ENCODE measurements at regions not wholly inside any gene's neighbourhood (a gene's known extent, or its start where the extent isn't known, plus 50 kb on each side); places are given as distances from the start of the nearest gene placed in this dataset.
A peak's percentile ranks its signal among the peaks of the same experiment; 100 is the strongest.

- H3F3A ChIP-seq (ENCODE audit: insufficient read depth, low read length, poor library complexity, severe bottlenecking), result no peaks in the 10 kb centered on the region
- H3K27me3 ChIP-seq (ENCODE audit: insufficient read depth, low read depth, low read length), result no peaks in the 10 kb centered on the region
- H3K9ac ChIP-seq (ENCODE audit: low read length), result peak overlapping the region; percentile 47
- H3K4me2 ChIP-seq (ENCODE audit: low read length), result peak overlapping the region; percentile 13
- no peaks in the 10 kb centered on the region for H3K36me3 ChIP-seq (ENCODE audit: insufficient read depth, low read length)
- H3K9me3 ChIP-seq (ENCODE audit: low read length), result no peaks in the 10 kb centered on the region
- H3K79me2 ChIP-seq (replicated peaks; ENCODE audit: insufficient read depth, low read length), result no peaks in the 10 kb centered on the region
- H3K9me2 ChIP-seq (ENCODE audit: insufficient read depth, low read length), result no peaks in the 10 kb centered on the region
- H3K27ac ChIP-seq (ENCODE audit: low read length), result peak overlapping the region; percentile 88
- H4K20me1 ChIP-seq (ENCODE audit: insufficient read depth), result no peaks in the 10 kb centered on the region
- TF ChIP-seq POLR2AphosphoS5 (IDR thresholded peaks at IDR 0.05), result peak; percentile 55
- TF ChIP-seq REST (IDR thresholded peaks at IDR 0.05; ENCODE audit: borderline replicate concordance), result peak; percentile 51
- TF ChIP-seq EP300 (conservative IDR thresholded peaks at IDR 0.05; ENCODE audit: poor library complexity, severe bottlenecking), result peak; percentile 90
- no peak for TF ChIP-seq CTCF (IDR thresholded peaks at IDR 0.05; ENCODE audit: poor library complexity, severe bottlenecking)
- TF ChIP-seq TAF1 (IDR thresholded peaks at IDR 0.05; ENCODE audit: low read depth), result no peak
- no peak for TF ChIP-seq EZH2 (IDR thresholded peaks at IDR 0.05; ENCODE audit: borderline replicate concordance, insufficient read depth, low read length, poor library complexity, severe bottlenecking)
- peak; percentile 18 for TF ChIP-seq SMC3 (conservative IDR thresholded peaks at IDR 0.05; ENCODE audit: poor library complexity)
- no peak for TF ChIP-seq RAD21 (conservative IDR thresholded peaks at IDR 0.05)
- no peak for TF ChIP-seq MXI1 (conservative IDR thresholded peaks at IDR 0.05; ENCODE audit: poor library complexity, severe bottlenecking)
- H2AFZ ChIP-seq (ENCODE audit: low read depth, low read length), result no peak overlapping the region
- H3K4me3 ChIP-seq (ENCODE audit: low read length), result peak overlapping the region; percentile 35
These were observed 454.2 kb downstream of the GABRB3 start for GRCh38 chr15:26318689-26319088.

- Histone ChIP-seq H3K9me2 (ENCODE audit: insufficient read depth, low read length) (no peaks in the 10 kb centered on the region), H3K27me3 (ENCODE audit: insufficient read depth, low read depth, low read length) (no peaks in the 10 kb centered on the region), H3K4me2 (ENCODE audit: low read length) (no peak overlapping the region), H4K20me1 (ENCODE audit: insufficient read depth) (no peaks in the 10 kb centered on the region), H3K9ac (ENCODE audit: low read length) (no peak overlapping the region), H2AFZ (ENCODE audit: low read depth, low read length) (no peak overlapping the region), H3F3A (ENCODE audit: insufficient read depth, low read length, poor library complexity, severe bottlenecking) (no peaks in the 10 kb centered on the region), H3K36me3 (ENCODE audit: insufficient read depth, low read length) (no peaks in the 10 kb centered on the region), H3K4me3 (ENCODE audit: low read length) (no peak overlapping the region), H3K79me2 (replicated peaks; ENCODE audit: insufficient read depth, low read length) (no peaks in the 10 kb centered on the region), H3K27ac (ENCODE audit: low read length) (no peak overlapping the region), H3K9me3 (ENCODE audit: low read length) (no peaks in the 10 kb centered on the region)
- TF ChIP-seq SMC3 (conservative IDR thresholded peaks at IDR 0.05; ENCODE audit: poor library complexity), result no peak
- no peak for TF ChIP-seq TAF1 (IDR thresholded peaks at IDR 0.05; ENCODE audit: low read depth)
- no peak for TF ChIP-seq EP300 (conservative IDR thresholded peaks at IDR 0.05; ENCODE audit: poor library complexity, severe bottlenecking)
- no peak for TF ChIP-seq POLR2AphosphoS5 (IDR thresholded peaks at IDR 0.05)
- TF ChIP-seq REST (IDR thresholded peaks at IDR 0.05; ENCODE audit: borderline replicate concordance), result no peak
- TF ChIP-seq MXI1 (conservative IDR thresholded peaks at IDR 0.05; ENCODE audit: poor library complexity, severe bottlenecking), result no peak
- no peak for TF ChIP-seq CTCF (IDR thresholded peaks at IDR 0.05; ENCODE audit: poor library complexity, severe bottlenecking)
- no peak for TF ChIP-seq EZH2 (IDR thresholded peaks at IDR 0.05; ENCODE audit: borderline replicate concordance, insufficient read depth, low read length, poor library complexity, severe bottlenecking)
- TF ChIP-seq RAD21 (conservative IDR thresholded peaks at IDR 0.05), result no peak
These were observed 451.4 kb upstream of the ATP10A start for GRCh38 chr15:26314577-26314976.

Measured in neural cell (in vitro differentiated cells).